Endodermal cell (in vitro differentiated cells): ENCODE measurements at regions not wholly inside any gene's neighbourhood (a gene's known extent, or its start where the extent isn't known, plus 50 kb on each side); places are given as distances from the start of the nearest gene placed in this dataset.

ENCODE experiments used
- DNase-seq: peaks from one replicate; pipeline ENCODE4 v3.0.0-alpha.2; 2017
- H3K27ac ChIP-seq: 2 replicates; pipeline ENCODE4 v1.5.1; 2013; ENCODE audit warnings: mild to moderate bottlenecking, low read depth, low read length, moderate library complexity
- H3K27me3 ChIP-seq: 2 replicates; pipeline ENCODE4 v1.6.1; 2013; ENCODE audit warnings: mild to moderate bottlenecking, low read length, moderate library complexity; ENCODE audit not compliant: insufficient read depth, control insufficient read depth, poor library complexity, severe bottlenecking
- H3K36me3 ChIP-seq: 2 replicates; pipeline ENCODE4 v1.7.0; 2013; ENCODE audit warnings: mild to moderate bottlenecking, low read length, moderate library complexity; ENCODE audit not compliant: control insufficient read depth, insufficient read depth
- H3K4me1 ChIP-seq: one replicate; pipeline ENCODE4 v1.7.0; 2013; ENCODE audit warnings: low read length; ENCODE audit not compliant: control insufficient read depth, insufficient read depth
- H3K4me3 ChIP-seq: 2 replicates; pipeline ENCODE4 v1.5.1; 2013; ENCODE audit warnings: mild to moderate bottlenecking, low read length, moderate library complexity
- H3K9ac ChIP-seq: 2 replicates; pipeline ENCODE4 v1.6.1; 2013; ENCODE audit warnings: mild to moderate bottlenecking, low read length, moderate library complexity; ENCODE audit not compliant: poor library complexity, severe bottlenecking; ENCODE audit errors: extremely low read depth
- H3K9me3 ChIP-seq: 2 replicates; pipeline ENCODE4 v1.6.1; 2013; ENCODE audit warnings: mild to moderate bottlenecking, low read length, moderate library complexity; ENCODE audit not compliant: control insufficient read depth
- H3K27ac Mint-ChIP-seq: 2 replicates; pipeline ENCODE4 v1.8.0; 2020; ENCODE audit warnings: mixed read lengths
- H3K27me3 Mint-ChIP-seq: 2 replicates; pipeline ENCODE4 v1.8.0; 2021; ENCODE audit warnings: mild to moderate bottlenecking, mixed read lengths; ENCODE audit not compliant: insufficient read depth
- H3K36me3 Mint-ChIP-seq: 2 replicates; pipeline ENCODE4 v1.8.0; 2020; ENCODE audit warnings: low read depth, mixed read lengths
- H3K4me1 Mint-ChIP-seq: 2 replicates; pipeline ENCODE4 v1.8.0; 2020; ENCODE audit warnings: mixed read lengths
- H3K4me3 Mint-ChIP-seq: 2 replicates; pipeline ENCODE4 v1.8.0; 2020; ENCODE audit warnings: mild to moderate bottlenecking, moderate library complexity, mixed read lengths
- H3K9me3 Mint-ChIP-seq: 2 replicates; pipeline ENCODE4 v1.8.0; 2020; ENCODE audit warnings: mild to moderate bottlenecking, mixed read lengths
- CTCF ChIP-seq: fragments of 200-600 bp; sonication (generic); conservative IDR thresholded peaks from 2 replicates; pipeline ENCODE4 v1.5.0; 2021; ENCODE audit warnings: antibody characterized with exemption, mild to moderate bottlenecking
- WGBS, 2 experiments: methylation state at CpG; one replicate each; pipeline versions ENCODE4 v1.1.5 to v1.1.7; 2013; ENCODE audit warnings: missing lambda C conversion rate in 2 of 2, mixed read lengths in 1 of 2; ENCODE audit not compliant: insufficient coverage in 1 of 2, insufficient read length in 1 of 2; 5-methylcytosine and 5-hydroxymethylcytosine counted together

GRCh38 chr1:82486969-82487368 lies 686.2 kb downstream of the ADGRL2 start:
- H3K27me3 ChIP-seq: no peaks in the 10 kb centered on the region
- H3K27me3 Mint-ChIP-seq: no peaks in the 10 kb centered on the region
- no peak overlapping the region for H3K4me3 Mint-ChIP-seq
- no peak for TF ChIP-seq CTCF
- no peaks in the 10 kb centered on the region for H3K9me3 Mint-ChIP-seq
- no peak for DNase-seq
- H3K36me3 Mint-ChIP-seq: no peaks in the 10 kb centered on the region
- H3K36me3 ChIP-seq: no peaks in the 10 kb centered on the region
- H3K4me1 Mint-ChIP-seq: peaks cover 17% of the 10 kb centered on the region
- peaks cover 10% of the 10 kb centered on the region for H3K4me1 ChIP-seq
- no peaks in the 10 kb centered on the region for H3K9me3 ChIP-seq
- no peak overlapping the region for H3K27ac ChIP-seq
- no peak overlapping the region for H3K9ac ChIP-seq
- H3K4me3 ChIP-seq: no peak overlapping the region
- no peak overlapping the region for H3K27ac Mint-ChIP-seq

GRCh38 chr1:82486468-82486867 lies 685.7 kb downstream of the ADGRL2 start:
- no peak overlapping the region for H3K27ac Mint-ChIP-seq
- no peak for TF ChIP-seq CTCF
- Histone ChIP-seq H3K4me1 (peaks cover 10% of the 10 kb centered on the region), H3K9me3 (no peaks in the 10 kb centered on the region), H3K27me3 (no peaks in the 10 kb centered on the region), H3K27ac (no peak overlapping the region), H3K4me3 (no peak overlapping the region), H3K9ac (no peak overlapping the region), H3K36me3 (no peaks in the 10 kb centered on the region)
- H3K4me1 Mint-ChIP-seq: peaks cover 17% of the 10 kb centered on the region
- H3K9me3 Mint-ChIP-seq: no peaks in the 10 kb centered on the region
- H3K4me3 Mint-ChIP-seq: no peak overlapping the region
- 47 to 83% methylated on average over 3 to 5 of the region's 5 CpGs for WGBS, 2 experiments
- H3K36me3 Mint-ChIP-seq: no peaks in the 10 kb centered on the region
- DNase-seq: peak; percentile 47
- no peaks in the 10 kb centered on the region for H3K27me3 Mint-ChIP-seq

- H3K27ac ChIP-seq: no peak overlapping the region
- peak; percentile 78 for DNase-seq
- Mint-ChIP-seq H3K27me3 (no peaks in the 10 kb centered on the region), H3K9me3 (no peaks in the 10 kb centered on the region), H3K27ac (peak overlapping the region; percentile 64), H3K4me3 (no peak overlapping the region), H3K36me3 (no peaks in the 10 kb centered on the region), H3K4me1 (peaks cover 17% of the 10 kb centered on the region)
- no peak for TF ChIP-seq CTCF
- H3K4me3 ChIP-seq: no peak overlapping the region
- H3K27me3 ChIP-seq: no peaks in the 10 kb centered on the region
- 18 to 42% methylated on average over 3 to 4 of the region's 4 CpGs for WGBS, 2 experiments
- peaks cover 10% of the 10 kb centered on the region for H3K4me1 ChIP-seq
- no peaks in the 10 kb centered on the region for H3K9me3 ChIP-seq
- H3K9ac ChIP-seq: no peak overlapping the region
- no peaks in the 10 kb centered on the region for H3K36me3 ChIP-seq
These were observed 685.0 kb downstream of the ADGRL2 start for GRCh38 chr1:82485591-82486369.
